ENCODE measurements at regions not wholly inside any gene's neighbourhood (a gene's known extent, or its start where the extent isn't known, plus 50 kb on each side); places are given as distances from the start of the nearest gene placed in this dataset.
"Not testable (repeated sequence)": the region's sequence is repeated elsewhere in the genome, so short reads cannot be mapped to it uniquely, and the experiment has no call there.

GRCh38 chr4:164595751-164596150 lies 158.2 kb upstream of the SMIM31 start:
- Histone ChIP-seq H3K4me3 (no peak overlapping the region), H3K27ac (no peak overlapping the region), H3K4me1 (ENCODE audit: control insufficient read depth in 1 of 2, low read depth in 2 of 2) (no peaks in the 10 kb centered on the region), H3K27me3 (replicated peaks; ENCODE audit: insufficient read depth) (no peaks in the 10 kb centered on the region), H3K9me3 (no peaks in the 10 kb centered on the region), H3K36me3 (no peaks in the 10 kb centered on the region)
- no peak for ATAC-seq (ENCODE audit: insufficient number of reproducible peaks, low FRiP score, low read depth)
- TF ChIP-seq CTCF (IDR thresholded peaks at IDR 0.05) = no peak
- DNase-seq (ENCODE audit: low spot score) = no peak

GRCh38 chr4:164596318-164596878 lies 157.5 kb upstream of the SMIM31 start:
- no peak for TF ChIP-seq CTCF (IDR thresholded peaks at IDR 0.05)
- Histone ChIP-seq H3K4me3 (no peak overlapping the region), H3K27me3 (replicated peaks; ENCODE audit: insufficient read depth) (no peaks in the 10 kb centered on the region), H3K9me3 (no peaks in the 10 kb centered on the region), H3K27ac (no peak overlapping the region), H3K36me3 (no peaks in the 10 kb centered on the region), H3K4me1 (ENCODE audit: control insufficient read depth in 1 of 2, low read depth in 2 of 2) (no peaks in the 10 kb centered on the region)
- DNase-seq (ENCODE audit: low spot score) (no peak), ATAC-seq (ENCODE audit: insufficient number of reproducible peaks, low FRiP score, low read depth) (no peak)

- Histone ChIP-seq H3K9me3 (no peaks in the 10 kb centered on the region), H3K36me3 (no peaks in the 10 kb centered on the region), H3K27me3 (replicated peaks; ENCODE audit: insufficient read depth) (no peaks in the 10 kb centered on the region), H3K4me1 (ENCODE audit: control insufficient read depth in 1 of 2, low read depth in 2 of 2) (no peaks in the 10 kb centered on the region), H3K4me3 (no peak overlapping the region), H3K27ac (no peak overlapping the region)
- no peak for TF ChIP-seq CTCF (IDR thresholded peaks at IDR 0.05)
- no peak for DNase-seq (ENCODE audit: low spot score)
- ATAC-seq (ENCODE audit: insufficient number of reproducible peaks, low FRiP score, low read depth) = no peak
These were observed 157.0 kb upstream of the SMIM31 start for GRCh38 chr4:164596927-164597326.

- Histone ChIP-seq H3K4me1 (ENCODE audit: control insufficient read depth in 1 of 2, low read depth in 2 of 2) (no peaks in the 10 kb centered on the region), H3K27me3 (replicated peaks; ENCODE audit: insufficient read depth) (no peaks in the 10 kb centered on the region), H3K4me3 (no peak overlapping the region), H3K36me3 (no peaks in the 10 kb centered on the region), H3K9me3 (no peaks in the 10 kb centered on the region), H3K27ac (no peak overlapping the region)
- no peak for TF ChIP-seq CTCF (IDR thresholded peaks at IDR 0.05)
- DNase-seq (ENCODE audit: low spot score) (no peak), ATAC-seq (ENCODE audit: insufficient number of reproducible peaks, low FRiP score, low read depth) (no peak)
These were observed 152.3 kb upstream of the SMIM31 start for GRCh38 chr4:164601653-164602052.

GRCh38 chr4:164605791-164606190 lies 148.1 kb upstream of the SMIM31 start:
- not testable (repeated sequence) for H3K4me1 ChIP-seq (ENCODE audit: control insufficient read depth in 1 of 2, low read depth in 2 of 2); ATAC-seq (ENCODE audit: insufficient number of reproducible peaks, low FRiP score, low read depth); H3K9me3 ChIP-seq; DNase-seq (ENCODE audit: low spot score); H3K36me3 ChIP-seq; H3K4me3 ChIP-seq; H3K27ac ChIP-seq; H3K27me3 ChIP-seq (replicated peaks; ENCODE audit: insufficient read depth)

- Histone ChIP-seq H3K4me1 (ENCODE audit: control insufficient read depth in 1 of 2, low read depth in 2 of 2) (no peaks in the 10 kb centered on the region), H3K9me3 (no peaks in the 10 kb centered on the region), H3K27ac (no peak overlapping the region), H3K36me3 (no peaks in the 10 kb centered on the region), H3K4me3 (no peak overlapping the region), H3K27me3 (replicated peaks; ENCODE audit: insufficient read depth) (no peaks in the 10 kb centered on the region)
- ATAC-seq (ENCODE audit: insufficient number of reproducible peaks, low FRiP score, low read depth) (no peak), DNase-seq (ENCODE audit: low spot score) (no peak)
- no peak for TF ChIP-seq CTCF (IDR thresholded peaks at IDR 0.05)
These were observed 147.5 kb upstream of the SMIM31 start for GRCh38 chr4:164606478-164606877.
